Aorta (tissue), 5 donors: ENCODE measurements at regions not wholly inside any gene's neighbourhood (a gene's known extent, or its start where the extent isn't known, plus 50 kb on each side); places are given as distances from the start of the nearest gene placed in this dataset.

ENCODE experiments used
- ATAC-seq: fragments of 200-7000 bp; cut with Tn5 transposase; one replicate; pipeline ENCODE4 v1.9.1; 2022; ENCODE audit warnings: moderate library complexity; ENCODE audit not compliant: low FRiP score
- DNase-seq, 2 donors: peaks; one replicate each; pipeline ENCODE4 v3.0.0-alpha.2; 2020
- H3K27ac ChIP-seq, 2 donors: one replicate each; pipeline ENCODE4 v1.5.1; 2013; ENCODE audit warnings: low read length in 2 of 2, mild to moderate bottlenecking in 2 of 2, moderate library complexity in 2 of 2, control low read depth in 1 of 2, inconsistent platforms in 1 of 2, low read depth in 1 of 2
- H3K27me3 ChIP-seq, 2 donors: one replicate each; pipeline ENCODE4 v1.6.1; 2013; ENCODE audit warnings: control low read depth in 1 of 2, low read length in 1 of 2, mild to moderate bottlenecking in 1 of 2, moderate library complexity in 1 of 2; ENCODE audit not compliant: insufficient read depth in 2 of 2, control insufficient read depth in 1 of 2
- H3K36me3 ChIP-seq, 2 donors: one replicate each; pipeline ENCODE4 v1.6.1; 2013; ENCODE audit warnings: control low read depth in 1 of 2, low read length in 1 of 2, mild to moderate bottlenecking in 1 of 2; ENCODE audit not compliant: insufficient read depth in 2 of 2, control insufficient read depth in 1 of 2
- H3K4me1 ChIP-seq, 2 donors: one replicate each; pipeline ENCODE4 v1.6.1; 2013; ENCODE audit warnings: low read length in 2 of 2, control low read depth in 1 of 2, mild to moderate bottlenecking in 1 of 2, moderate library complexity in 1 of 2; ENCODE audit not compliant: insufficient read depth in 2 of 2, control insufficient read depth in 1 of 2
- H3K4me3 ChIP-seq, 2 donors: one replicate each; pipeline ENCODE4 v1.5.1; 2013; ENCODE audit warnings: low read length in 2 of 2, control low read depth in 1 of 2, mild to moderate bottlenecking in 1 of 2
- H3K9me3 ChIP-seq: one replicate; pipeline ENCODE4 v1.6.1; 2013; ENCODE audit warnings: mild to moderate bottlenecking, low read length; ENCODE audit not compliant: control insufficient read depth
- WGBS, 2 donors: extraction: QIAGEN DNeasy Blood & Tissue Kit; methylation state at CpG; one replicate each; pipeline ENCODE4 v1.1.7; 2013; 5-methylcytosine and 5-hydroxymethylcytosine counted together
- intact Hi-C, 2 donors: fragments of 100-400 bp; cut with DNase I; formaldehyde crosslinking; loops; one replicate each; pipeline versions ENCODE4 v1.14.2 to v1.15.0; 2022
- donor health status: healthy with polysubstance abuse.
- donor health status: Bipolar disorder and iron deficiency.
- donor health status: DM: no; HTN: no; CAD: no.
- donor health status: DM: no; HTN: no; CAD: no.
- donor health status: DM: yes; HTN: yes; CAD: no.

DNA sequence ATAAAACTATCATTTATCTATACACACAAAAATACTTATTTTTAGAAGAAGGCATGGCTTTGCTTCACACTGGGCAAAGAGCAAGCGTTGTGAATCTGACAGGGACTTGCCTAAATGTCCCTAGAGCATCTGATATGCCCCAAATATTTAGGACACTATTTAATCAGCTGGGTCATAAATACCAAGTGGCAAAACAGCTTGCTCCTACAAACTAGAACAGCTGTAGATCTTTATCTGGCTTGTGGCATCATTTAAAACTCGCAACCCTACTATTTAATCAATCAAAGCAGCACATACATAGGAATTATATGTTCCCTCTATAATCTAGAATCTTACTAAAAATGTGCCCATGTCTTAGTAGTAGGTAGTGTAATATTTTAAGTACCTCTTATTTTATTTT, 999.5 kb downstream of the JRKL start:
- no peak for ATAC-seq
- intact Hi-C loops: no loop called here

DNA sequence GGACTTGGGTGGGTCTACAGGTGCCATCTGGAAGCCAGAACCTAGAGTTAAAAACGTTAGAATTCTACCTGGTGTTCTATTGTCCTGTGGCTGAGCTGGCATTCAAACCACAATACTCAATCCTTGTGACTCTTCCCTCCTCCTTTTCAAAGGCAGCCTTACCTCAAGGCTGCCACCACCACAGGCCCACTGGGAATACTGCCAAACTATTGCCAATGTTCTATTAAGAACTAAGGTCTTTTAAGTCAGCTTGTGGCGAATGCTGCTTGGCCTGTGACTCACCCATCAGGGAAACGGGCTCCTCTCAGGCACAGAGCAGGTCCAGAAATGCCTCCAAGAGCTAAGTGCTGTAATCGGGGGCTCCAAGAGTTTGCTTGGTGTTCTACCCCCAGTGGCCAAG, 1008.4 kb downstream of the JRKL start:
- no peak overlapping the region for H3K4me3 ChIP-seq
- H3K9me3 ChIP-seq: no peaks in the 10 kb centered on the region
- DNase-seq: no peak
- no peak overlapping the region for H3K27ac ChIP-seq
- H3K27me3 ChIP-seq: no peaks in the 10 kb centered on the region
- no peaks in the 10 kb centered on the region for H3K4me1 ChIP-seq
- intact Hi-C loops: no loop called here
- no peak for ATAC-seq
- no peaks in the 10 kb centered on the region for H3K36me3 ChIP-seq
- 90% methylated on average over 4 of the region's 4 CpGs for WGBS, 2 donors

More for the DNA sequence above, 999.5 kb downstream of the JRKL start:
- 33 to 41% methylated on average over 2 of the region's 2 CpGs for WGBS, 2 donors
- Histone ChIP-seq H3K27me3 (no peaks in the 10 kb centered on the region), H3K27ac (no peak overlapping the region), H3K4me3 (no peak overlapping the region), H3K4me1 (no peaks in the 10 kb centered on the region), H3K9me3 (no peaks in the 10 kb centered on the region), H3K36me3 (no peaks in the 10 kb centered on the region)
- no peak for DNase-seq

- H3K4me3 ChIP-seq: no peak overlapping the region
- no peaks in the 10 kb centered on the region for H3K27me3 ChIP-seq
- 92 to 93% methylated on average over 1 of the region's 1 CpG for WGBS, 2 donors
- no peaks in the 10 kb centered on the region for H3K36me3 ChIP-seq
- no peak overlapping the region for H3K27ac ChIP-seq
- ATAC-seq (peak; percentile 52), DNase-seq (peak in 1 of 2 donors; percentile 34)
- no peaks in the 10 kb centered on the region for H3K4me1 ChIP-seq
- intact Hi-C loops: no loop called here
- H3K9me3 ChIP-seq: peaks cover 3% of the 10 kb centered on the region
Measured at GRCh38 chr11:97409141-97409540, 1019.3 kb downstream of the JRKL start.

GRCh38 chr11:97414801-97415200, 1025.0 kb downstream of the JRKL start:
- no peak for DNase-seq
- no peak overlapping the region for H3K27ac ChIP-seq
- intact Hi-C loops: no loop called here
- peaks cover under 1% of the 10 kb centered on the region for H3K9me3 ChIP-seq
- H3K27me3 ChIP-seq: no peaks in the 10 kb centered on the region
- H3K4me1 ChIP-seq: no peaks in the 10 kb centered on the region
- ATAC-seq: no peak
- WGBS, 2 donors: 76 to 80% methylated on average over 2 of the region's 2 CpGs
- H3K4me3 ChIP-seq: no peak overlapping the region
- H3K36me3 ChIP-seq: no peaks in the 10 kb centered on the region

DNA sequence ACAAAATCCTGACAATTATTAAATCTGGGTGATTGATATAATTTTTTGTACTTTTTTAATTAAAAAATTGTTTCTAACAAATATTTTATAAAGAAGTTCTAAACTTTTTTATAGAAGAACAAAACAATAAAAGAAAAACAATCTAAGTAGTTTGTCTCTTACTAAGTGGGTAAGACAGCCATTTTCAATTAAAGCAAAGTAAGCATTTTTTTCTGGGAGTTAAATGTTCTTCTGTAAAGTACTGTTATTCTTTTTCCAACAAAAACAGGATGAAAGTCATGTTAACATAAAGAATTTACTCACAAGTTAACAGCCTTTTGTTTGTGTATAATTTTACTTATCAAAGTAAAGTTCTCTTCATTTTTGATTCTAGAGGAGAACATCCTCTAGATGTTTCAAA, 1029.9 kb downstream of the JRKL start:
- intact Hi-C loops: no loop called here
- Histone ChIP-seq H3K4me1 (no peaks in the 10 kb centered on the region), H3K27ac (no peak overlapping the region), H3K9me3 (no peaks in the 10 kb centered on the region), H3K36me3 (no peaks in the 10 kb centered on the region), H3K4me3 (no peak overlapping the region), H3K27me3 (no peaks in the 10 kb centered on the region)
- no peak for DNase-seq
- ATAC-seq: no peak

GRCh38 chr11:97428247-97428790, 1038.5 kb downstream of the JRKL start:
- H3K27ac ChIP-seq: no peak overlapping the region
- 86 to 94% methylated on average over 2 of the region's 2 CpGs for WGBS, 2 donors
- no peaks in the 10 kb centered on the region for H3K4me1 ChIP-seq
- DNase-seq (no peak), ATAC-seq (no peak)
- H3K36me3 ChIP-seq: no peaks in the 10 kb centered on the region
- intact Hi-C loops: no loop called here
- H3K4me3 ChIP-seq: no peak overlapping the region
- H3K27me3 ChIP-seq: no peaks in the 10 kb centered on the region
- H3K9me3 ChIP-seq: no peaks in the 10 kb centered on the region

DNA sequence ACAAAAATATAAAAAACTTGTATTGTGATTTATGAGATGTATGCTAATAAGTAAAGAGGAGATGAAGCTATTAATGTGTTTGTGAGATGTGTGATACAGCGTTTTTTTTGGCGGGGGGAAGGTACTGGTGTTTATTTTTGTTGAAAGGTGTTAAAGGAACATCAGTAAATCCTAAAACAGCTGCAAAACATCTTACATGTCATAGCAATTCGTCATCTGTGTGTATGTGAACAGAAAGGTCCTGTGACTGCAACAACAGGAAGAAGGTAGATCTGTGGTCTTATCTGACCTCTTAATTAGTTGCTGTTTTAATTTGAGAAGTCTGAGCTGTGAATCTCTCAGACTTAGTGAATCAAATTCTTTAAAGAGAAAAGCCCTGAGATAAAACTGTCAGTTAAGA, 1041.1 kb downstream of the JRKL start:
- WGBS, 2 donors: 51 to 53% methylated on average over 3 of the region's 3 CpGs
- no peak for DNase-seq

DNA sequence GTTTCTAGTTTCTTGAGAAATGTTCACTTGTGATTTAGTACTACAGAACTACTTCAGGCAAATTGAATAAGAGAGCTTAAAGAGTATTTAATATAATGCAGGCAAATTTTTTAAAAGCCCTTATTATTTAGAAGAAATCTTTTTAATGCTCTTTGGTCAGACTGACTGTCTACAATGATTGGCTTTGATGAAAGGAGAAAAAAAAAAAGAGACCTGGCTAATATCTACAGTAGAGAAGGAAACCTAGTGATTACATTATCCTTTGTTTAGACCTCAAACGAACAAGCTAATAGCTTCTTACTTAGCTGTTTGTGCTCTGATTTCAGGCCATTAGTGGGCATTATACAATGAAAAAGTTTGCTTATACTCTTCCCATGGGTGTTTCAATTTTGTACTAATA, 1043.1 kb downstream of the JRKL start:
- H3K4me3 ChIP-seq: no peak overlapping the region
- no peaks in the 10 kb centered on the region for H3K4me1 ChIP-seq
- no peaks in the 10 kb centered on the region for H3K9me3 ChIP-seq
- 87 to 94% methylated on average over 1 of the region's 1 CpG for WGBS, 2 donors
- no peaks in the 10 kb centered on the region for H3K36me3 ChIP-seq
- intact Hi-C loops: no loop called here
- ATAC-seq (no peak), DNase-seq (no peak)
- no peaks in the 10 kb centered on the region for H3K27me3 ChIP-seq
- H3K27ac ChIP-seq: no peak overlapping the region

More for the DNA sequence above, 1041.1 kb downstream of the JRKL start:
- no peaks in the 10 kb centered on the region for H3K36me3 ChIP-seq
- ATAC-seq: no peak
- no peak overlapping the region for H3K27ac ChIP-seq
- H3K27me3 ChIP-seq: no peaks in the 10 kb centered on the region
- intact Hi-C loops: no loop called here
- H3K4me1 ChIP-seq: no peaks in the 10 kb centered on the region
- H3K4me3 ChIP-seq: no peak overlapping the region
- H3K9me3 ChIP-seq: no peaks in the 10 kb centered on the region

GRCh38 chr11:97445561-97445960, 1055.7 kb downstream of the JRKL start:
- 39 to 51% methylated on average over 2 of the region's 2 CpGs for WGBS, 2 donors
- no peaks in the 10 kb centered on the region for H3K9me3 ChIP-seq
- no peaks in the 10 kb centered on the region for H3K4me1 ChIP-seq
- no peaks in the 10 kb centered on the region for H3K27me3 ChIP-seq
- no peak overlapping the region for H3K27ac ChIP-seq
- ATAC-seq (no peak), DNase-seq (no peak)
- intact Hi-C loops: no loop called here
- no peaks in the 10 kb centered on the region for H3K36me3 ChIP-seq
- H3K4me3 ChIP-seq: no peak overlapping the region
